OCI-LY1 (cell line): ENCODE measurements at regions not wholly inside any gene's neighbourhood (a gene's known extent, or its start where the extent isn't known, plus 50 kb on each side); places are given as distances from the start of the nearest gene placed in this dataset.

Source experiments
- H2AFZ ChIP-seq: fragments of 200-600 bp; sonication (generic), shearing (Covaris generic); 2 replicates; pipeline ENCODE4 v1.6.0; 2014; ENCODE audit warnings: antibody characterized with exemption, mild to moderate bottlenecking, low read length
- H3F3A ChIP-seq: fragments of 200-600 bp; sonication (generic), shearing (Covaris generic); 2 replicates; pipeline ENCODE4 v1.6.0; 2014; ENCODE audit warnings: mild to moderate bottlenecking, antibody characterized with exemption, low read length, moderate library complexity; ENCODE audit not compliant: insufficient read depth
- H3K27ac ChIP-seq: fragments of 200-600 bp; sonication (generic); 2 replicates; pipeline ENCODE4 v1.5.1; 2014; ENCODE audit warnings: low read length, mixed run types, mild to moderate bottlenecking, low read depth; ENCODE audit not compliant: poor library complexity, severe bottlenecking
- H3K27me3 ChIP-seq: fragments of 200-600 bp; sonication (generic); 2 replicates; pipeline ENCODE4 v1.6.0; 2014; ENCODE audit warnings: antibody characterized with exemption, mild to moderate bottlenecking, low read length, moderate library complexity; ENCODE audit not compliant: insufficient read depth
- H3K36me3 ChIP-seq: fragments of 200-600 bp; sonication (generic); 2 replicates; pipeline ENCODE4 v1.6.1; 2014; ENCODE audit warnings: mild to moderate bottlenecking, antibody characterized with exemption, low read length, moderate library complexity, mixed read lengths; ENCODE audit not compliant: insufficient read depth
- H3K4me1 ChIP-seq: fragments of 200-600 bp; sonication (generic); 2 replicates; pipeline ENCODE4 v1.5.1; 2014; ENCODE audit warnings: mild to moderate bottlenecking, low read length, moderate library complexity; ENCODE audit not compliant: insufficient read depth, severe bottlenecking
- H3K4me2 ChIP-seq: fragments of 200-600 bp; sonication (generic), shearing (Covaris generic); 2 replicates; pipeline ENCODE4 v1.6.1; 2014; ENCODE audit warnings: low read length
- H3K4me3 ChIP-seq: fragments of 200-600 bp; sonication (generic); 2 replicates; pipeline ENCODE4 v1.5.1; 2014; ENCODE audit warnings: low read length, low read depth, mild to moderate bottlenecking, mixed read lengths; ENCODE audit not compliant: poor library complexity, severe bottlenecking
- H3K79me2 ChIP-seq: fragments of 200-600 bp; shearing (Covaris generic); 2 replicates; pipeline ENCODE4 v1.6.1; 2016; ENCODE audit warnings: mixed run types, low read length, mixed read lengths; ENCODE audit not compliant: insufficient read depth
- H3K9ac ChIP-seq: fragments of 200-600 bp; sonication (generic), shearing (Covaris generic); 2 replicates; pipeline ENCODE4 v1.6.1; 2014; ENCODE audit warnings: mild to moderate bottlenecking, low read length, mixed read lengths
- H3K9me2 ChIP-seq: fragments of 200-600 bp; sonication (generic), shearing (Covaris generic); 2 replicates; pipeline ENCODE4 v1.6.1; 2014; ENCODE audit warnings: low read depth, mild to moderate bottlenecking, low read length, mixed read lengths
- H3K9me3 ChIP-seq: fragments of 200-600 bp; shearing (Covaris generic); 2 replicates; pipeline ENCODE4 v1.6.1; 2014; ENCODE audit warnings: low read length, mixed read lengths
- H4K20me1 ChIP-seq: fragments of 200-600 bp; sonication (generic), shearing (Covaris generic); 2 replicates; pipeline ENCODE4 v1.6.0; 2016; ENCODE audit warnings: mild to moderate bottlenecking, low read length; ENCODE audit not compliant: insufficient read depth
- EZH2 ChIP-seq: fragments of 200-600 bp; sonication (generic), shearing (Covaris generic); IDR thresholded peaks from 2 replicates; pipeline ENCODE4 v1.8.0; 2017; ENCODE audit warnings: borderline replicate concordance, mixed run types, mild to moderate bottlenecking, antibody characterized with exemption, low read length, moderate library complexity, mixed read lengths
- TF ChIP-seq, protein P1 (sequence below): fragments of 200-600 bp; sonication (generic), shearing (Covaris generic); IDR thresholded peaks from 2 replicates; pipeline ENCODE4 v1.5.1; 2017; ENCODE audit warnings: mild to moderate bottlenecking, antibody characterized with exemption, low read length, moderate library complexity, mixed read lengths

DNA sequence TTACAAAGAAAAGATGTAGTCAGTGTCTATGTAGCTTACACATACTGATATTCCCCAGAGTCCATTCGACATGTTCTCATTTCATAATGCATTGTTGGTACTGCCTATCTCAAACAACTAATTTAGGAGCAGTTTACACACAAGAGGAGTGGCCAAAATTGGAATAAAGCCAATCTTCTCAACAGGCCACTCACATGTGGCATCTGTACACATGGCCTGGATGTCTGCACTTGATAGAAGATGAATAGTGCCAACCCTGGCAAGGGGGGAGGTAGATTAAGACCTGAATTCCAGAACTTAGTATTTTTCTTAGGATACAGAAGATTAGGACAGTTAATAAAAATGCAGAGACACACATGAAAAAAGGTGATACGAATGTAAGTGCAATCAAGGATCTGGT, 125.3 kb upstream of the STARD3NL start:
- Histone ChIP-seq H3K9me2 (no peaks in the 10 kb centered on the region), H3K9me3 (0 out of 2 replicates have a peak, but pooled peaks cover 2% of the 10 kb centered on the region), H3K36me3 (no peaks in the 10 kb centered on the region), H3K79me2 (no peaks in the 10 kb centered on the region), H3F3A (no peaks in the 10 kb centered on the region), H3K9ac (no peak overlapping the region), H3K27ac (no peak overlapping the region), H2AFZ (no peak overlapping the region), H3K4me1 (no peaks in the 10 kb centered on the region), H3K4me3 (no peak overlapping the region), H3K4me2 (no peak overlapping the region), H3K27me3 (no peaks in the 10 kb centered on the region), H4K20me1 (no peaks in the 10 kb centered on the region)
- TF ChIP-seq, protein P1, sequence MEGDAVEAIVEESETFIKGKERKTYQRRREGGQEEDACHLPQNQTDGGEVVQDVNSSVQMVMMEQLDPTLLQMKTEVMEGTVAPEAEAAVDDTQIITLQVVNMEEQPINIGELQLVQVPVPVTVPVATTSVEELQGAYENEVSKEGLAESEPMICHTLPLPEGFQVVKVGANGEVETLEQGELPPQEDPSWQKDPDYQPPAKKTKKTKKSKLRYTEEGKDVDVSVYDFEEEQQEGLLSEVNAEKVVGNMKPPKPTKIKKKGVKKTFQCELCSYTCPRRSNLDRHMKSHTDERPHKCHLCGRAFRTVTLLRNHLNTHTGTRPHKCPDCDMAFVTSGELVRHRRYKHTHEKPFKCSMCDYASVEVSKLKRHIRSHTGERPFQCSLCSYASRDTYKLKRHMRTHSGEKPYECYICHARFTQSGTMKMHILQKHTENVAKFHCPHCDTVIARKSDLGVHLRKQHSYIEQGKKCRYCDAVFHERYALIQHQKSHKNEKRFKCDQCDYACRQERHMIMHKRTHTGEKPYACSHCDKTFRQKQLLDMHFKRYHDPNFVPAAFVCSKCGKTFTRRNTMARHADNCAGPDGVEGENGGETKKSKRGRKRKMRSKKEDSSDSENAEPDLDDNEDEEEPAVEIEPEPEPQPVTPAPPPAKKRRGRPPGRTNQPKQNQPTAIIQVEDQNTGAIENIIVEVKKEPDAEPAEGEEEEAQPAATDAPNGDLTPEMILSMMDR = no peak
- no peak for TF ChIP-seq EZH2

DNA sequence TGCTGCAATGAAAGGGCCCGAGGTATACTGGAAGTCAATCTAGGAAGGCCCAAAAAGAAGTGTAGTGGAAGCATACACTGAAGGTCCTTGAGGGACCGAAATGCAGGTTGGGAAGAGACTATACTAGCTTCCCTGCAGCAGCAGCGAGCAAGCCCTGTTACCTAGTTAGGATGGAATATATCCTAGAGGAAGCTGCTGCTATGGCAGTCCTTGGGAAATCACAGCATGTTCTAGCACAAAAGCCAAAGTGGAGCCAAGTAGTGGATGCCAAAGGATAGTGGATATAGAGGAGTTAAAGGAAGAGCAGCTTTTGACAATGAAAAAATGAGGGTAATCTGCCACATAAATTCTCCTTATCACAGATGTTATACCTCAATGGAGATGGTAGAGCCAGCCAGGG, 123.8 kb upstream of the STARD3NL start:
- Histone ChIP-seq H3K36me3 (no peaks in the 10 kb centered on the region), H3K4me2 (no peak overlapping the region), H2AFZ (no peak overlapping the region), H3K9me3 (0 out of 2 replicates have a peak, but pooled peaks cover 1% of the 10 kb centered on the region), H3K9me2 (no peaks in the 10 kb centered on the region), H3K4me3 (no peak overlapping the region), H4K20me1 (no peaks in the 10 kb centered on the region), H3F3A (no peaks in the 10 kb centered on the region), H3K27me3 (no peaks in the 10 kb centered on the region), H3K79me2 (no peaks in the 10 kb centered on the region), H3K27ac (no peak overlapping the region), H3K4me1 (no peaks in the 10 kb centered on the region), H3K9ac (no peak overlapping the region)
- TF ChIP-seq, protein P1 = no peak
- TF ChIP-seq EZH2 = no peak

DNA sequence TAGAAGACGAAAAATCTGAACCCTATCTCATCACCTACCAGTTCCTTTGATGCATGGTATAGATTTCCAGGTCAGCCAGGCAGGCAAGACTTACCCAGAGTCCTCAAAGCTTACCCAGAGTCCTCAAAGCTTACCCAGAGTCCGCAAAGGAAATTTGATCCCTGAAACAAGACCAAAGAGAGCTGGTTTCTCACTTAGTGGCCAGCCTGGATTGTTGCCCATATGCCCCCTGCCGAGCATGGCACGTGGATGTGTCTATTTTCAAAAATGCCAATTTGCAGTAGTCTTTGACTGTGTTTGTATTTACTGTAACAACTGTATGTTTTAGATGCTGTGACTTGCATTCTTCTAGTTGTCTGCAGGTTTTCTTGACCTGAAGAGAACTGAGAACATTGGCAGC, 120.2 kb upstream of the STARD3NL start:
- H3K9ac ChIP-seq = no peak overlapping the region
- no peak overlapping the region for H2AFZ ChIP-seq
- no peak overlapping the region for H3K4me2 ChIP-seq
- no peaks in the 10 kb centered on the region for H3K27me3 ChIP-seq
- TF ChIP-seq EZH2 = no peak
- TF ChIP-seq, protein P1 = no peak
- H3K79me2 ChIP-seq = no peaks in the 10 kb centered on the region
- no peaks in the 10 kb centered on the region for H3K36me3 ChIP-seq
- H3K4me1 ChIP-seq = no peaks in the 10 kb centered on the region
- no peak overlapping the region for H3K4me3 ChIP-seq
- no peaks in the 10 kb centered on the region for H3F3A ChIP-seq
- H3K9me2 ChIP-seq = no peaks in the 10 kb centered on the region
- no peaks in the 10 kb centered on the region for H3K9me3 ChIP-seq
- H3K27ac ChIP-seq = no peak overlapping the region
- H4K20me1 ChIP-seq = no peaks in the 10 kb centered on the region
